HCT116 (cell line): ENCODE measurements at regions not wholly inside any gene's neighbourhood (a gene's known extent, or its start where the extent isn't known, plus 50 kb on each side); places are given as distances from the start of the nearest gene placed in this dataset.

ENCODE experiments used
- ATAC-seq: fragments of 200-7000 bp; cut with Tn5 transposase; 2 replicates; pipeline ENCODE4 v1.9.1; 2020; ENCODE audit warnings: mild to moderate bottlenecking, moderate library complexity
- BruUV-seq: library from RNA; stranded (reverse); fragments of 400-500 nt; replicated peaks from 2 replicates; lab custom pipeline; 2021; lab: Mats Ljungman, UMichigan
- CTCF ChIA-PET: fragments of 300-600 bp; sonication (Branson Sonifier 250); formaldehyde crosslinking; loops from one replicate; lab custom pipeline; 2021; ENCODE audit warnings: antibody characterized with exemption; lab: Charles Lee
- POLR2A ChIA-PET: fragments of 300-600, 350-600 bp; sonication (Branson Sonifier 250); formaldehyde crosslinking; loops from one replicate; lab custom pipeline; 2021; ENCODE audit warnings: antibody characterized with exemption; lab: Charles Lee
- RAD21 ChIA-PET, 2 experiments: fragments of 300-600 bp; sonication (Branson Sonifier 250); formaldehyde crosslinking; loops; one replicate each; lab custom pipeline; 2023; ENCODE audit warnings: low total read pairs in 2 of 2; ENCODE audit not compliant: uncharacterized antibody in 2 of 2, unreplicated experiment in 2 of 2, low non-redundant PET in 1 of 2; lab: Charles Lee
- DNase-seq: peaks from one replicate; pipeline ENCODE4 v3.0.0-alpha.2; 2010; ENCODE audit warnings: low read depth, low spot score
- H2AFZ ChIP-seq: fragments of 200-600 bp; shearing (Covaris generic), sonication (generic); 2 replicates; pipeline ENCODE4 v1.6.1; 2017; ENCODE audit warnings: low read depth, mixed run types, mixed read lengths, antibody characterized with exemption, low read length; ENCODE audit not compliant: poor library complexity, severe bottlenecking
- H3K27ac ChIP-seq: 2 replicates; pipeline ENCODE4 v1.5.1; 2012; ENCODE audit warnings: low read depth, low read length
- H3K27me3 ChIP-seq: fragments of 200-600 bp; sonication (generic); 2 replicates; pipeline ENCODE4 v1.6.1; 2016; ENCODE audit warnings: mixed run types, low read length, mixed read lengths; ENCODE audit not compliant: insufficient read depth
- H3K36me3 ChIP-seq, 2 experiments: fragments of 200-500 bp in 1 of 2; fragments of 200-600 bp in 1 of 2; sonication (Bioruptor generic) in 1 of 2; sonication (generic) in 1 of 2; 2 replicates each; pipeline versions ENCODE4 v1.5.1 to v1.6.1; 2014 to 2016; ENCODE audit warnings: low read length in 2 of 2, inconsistent platforms in 1 of 2, mixed read lengths in 1 of 2, mixed run types in 1 of 2; ENCODE audit not compliant: insufficient read depth in 2 of 2, control insufficient read depth in 1 of 2
- H3K4me1 ChIP-seq, 2 experiments: fragments of 200-600 bp in 1 of 2; sonication (generic) in 1 of 2; 2 replicates each; pipeline versions ENCODE4 v1.5.1 to v1.6.1; 2012 to 2017; ENCODE audit warnings: low read length in 2 of 2, inconsistent platforms in 1 of 2, mild to moderate bottlenecking in 1 of 2, mixed read lengths in 1 of 2, mixed run types in 1 of 2, moderate library complexity in 1 of 2; ENCODE audit not compliant: insufficient read depth in 2 of 2, control insufficient read depth in 1 of 2
- H3K4me2 ChIP-seq: fragments of 200-600 bp; sonication (generic); 2 replicates; pipeline ENCODE4 v1.6.1; 2017; ENCODE audit warnings: mixed run types, low read length, mixed read lengths
- H3K4me3 ChIP-seq, 2 experiments: fragments of 200-600 bp in 1 of 2; sonication (generic) in 1 of 2; replicated peaks in 1 of 2; 2 replicates each; pipeline ENCODE4 v1.5.1; 2011 to 2016; ENCODE audit warnings: low read length in 2 of 2, control low read depth in 1 of 2, low read depth in 1 of 2, mild to moderate bottlenecking in 1 of 2, mixed read lengths in 1 of 2, mixed run types in 1 of 2
- H3K79me2 ChIP-seq: fragments of 200-600 bp; sonication (generic); 2 replicates; pipeline ENCODE4 v1.6.1; 2017; ENCODE audit warnings: mild to moderate bottlenecking, mixed run types, low read length, moderate library complexity, mixed read lengths; ENCODE audit not compliant: insufficient read depth
- H3K9ac ChIP-seq: fragments of 200-600 bp; sonication (generic); 2 replicates; pipeline ENCODE4 v1.6.1; 2016; ENCODE audit warnings: low read length, mixed read lengths
- H3K9me2 ChIP-seq: fragments of 200-600 bp; sonication (generic), shearing (Covaris generic); 2 replicates; pipeline ENCODE4 v1.6.1; 2017; ENCODE audit warnings: mixed run types, mild to moderate bottlenecking, moderate library complexity; ENCODE audit not compliant: insufficient read depth
- H3K9me3 ChIP-seq, 2 experiments: fragments of 200-500 bp in 1 of 2; fragments of 200-600 bp in 1 of 2; sonication (Bioruptor generic) in 1 of 2; sonication (generic) in 1 of 2; 2 replicates each; pipeline ENCODE4 v1.6.1; 2014 to 2017; ENCODE audit warnings: low read length in 2 of 2, mixed read lengths in 2 of 2, inconsistent platforms in 1 of 2, low read depth in 1 of 2, mild to moderate bottlenecking in 1 of 2, mixed run types in 1 of 2, moderate library complexity in 1 of 2; ENCODE audit not compliant: control insufficient read depth in 1 of 2, insufficient read depth in 1 of 2
- H4K20me1 ChIP-seq: fragments of 200-600 bp; sonication (generic), shearing (Covaris generic); 2 replicates; pipeline ENCODE4 v1.6.1; 2017; ENCODE audit warnings: mixed run types, mild to moderate bottlenecking, moderate library complexity; ENCODE audit not compliant: insufficient read depth
- EGR1 ChIP-seq: IDR thresholded peaks from 2 replicates; pipeline ENCODE4 v1.6.1; 2012; ENCODE audit warnings: low read depth
- ELF1 ChIP-seq: IDR thresholded peaks from 2 replicates; pipeline ENCODE4 v1.6.1; 2012; ENCODE audit warnings: low read depth, borderline replicate concordance
- EZH2phosphoT487 ChIP-seq: fragments of 200-600 bp; IDR thresholded peaks from 2 replicates; pipeline ENCODE4 v1.6.1; 2018; ENCODE audit warnings: antibody characterized with exemption, borderline replicate concordance
- FOSL1 ChIP-seq: IDR thresholded peaks from 2 replicates; pipeline ENCODE4 v1.6.1; 2012; ENCODE audit warnings: low read depth
- JUND ChIP-seq: IDR thresholded peaks from 2 replicates; pipeline ENCODE4 v1.6.1; 2012
- POLR2A ChIP-seq: IDR thresholded peaks from 2 replicates; pipeline ENCODE4 v1.7.0; 2011; ENCODE audit warnings: borderline replicate concordance; ENCODE audit not compliant: insufficient read depth, insufficient read length; ENCODE audit errors: extremely low read depth
- RAD21 ChIP-seq: IDR thresholded peaks from 2 replicates; pipeline ENCODE4 v1.6.1; 2012; ENCODE audit warnings: low read depth, mild to moderate bottlenecking
- ZFX ChIP-seq: fragments of 450-650 bp; IDR thresholded peaks from 2 replicates; pipeline ENCODE4 v1.6.1; 2017
- ZNF274 ChIP-seq: fragments of 200-500 bp; sonication (Bioruptor generic); IDR thresholded peaks from 2 replicates; pipeline ENCODE4 v1.6.1; 2014; ENCODE audit warnings: mild to moderate bottlenecking, low read depth, low read length, inconsistent platforms
- intact Hi-C: fragments of 100-400 bp; cut with micrococcal nuclease; formaldehyde crosslinking; loops from 2 replicates; pipeline ENCODE4 v1.10.0; 2022
- TF ChIP-seq, protein P1 (sequence below): IDR thresholded peaks from 2 replicates; pipeline ENCODE4 v1.6.1; 2012
- TF ChIP-seq, protein P2 (sequence below): IDR thresholded peaks from 2 replicates; pipeline ENCODE4 v1.6.1; 2011; ENCODE audit warnings: mild to moderate bottlenecking, low read length, moderate library complexity; ENCODE audit not compliant: insufficient replicate concordance; ENCODE audit errors: extremely low read depth

- RAD21 ChIA-PET, result no interaction called here
- Histone ChIP-seq H3K4me1 (no peaks in the 10 kb centered on the region), H3K36me3 (no peaks in the 10 kb centered on the region), H3K4me2 (no peak overlapping the region), H3K9me3 (no peaks in the 10 kb centered on the region), H3K9ac (no peak overlapping the region), H2AFZ (no peak overlapping the region), H3K27me3 (peaks cover 6% of the 10 kb centered on the region; the same call in 1 of the 2 replicates), H3K9me2 (no peaks in the 10 kb centered on the region), H4K20me1 (no peaks in the 10 kb centered on the region), H3K79me2 (no peaks in the 10 kb centered on the region), H3K27ac (no peak overlapping the region), H3K4me3 (no peak overlapping the region)
- ATAC-seq (no peak), DNase-seq (no peak)
- TF ChIP-seq, protein P1, sequence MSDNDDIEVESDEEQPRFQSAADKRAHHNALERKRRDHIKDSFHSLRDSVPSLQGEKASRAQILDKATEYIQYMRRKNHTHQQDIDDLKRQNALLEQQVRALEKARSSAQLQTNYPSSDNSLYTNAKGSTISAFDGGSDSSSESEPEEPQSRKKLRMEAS, result no peak
- TF ChIP-seq JUND, result no peak
- TF ChIP-seq POLR2A, result no peak
- TF ChIP-seq FOSL1, result no peak
- no peak for TF ChIP-seq ELF1
- no peak for TF ChIP-seq ZNF274
- no peak for TF ChIP-seq ZFX
- TF ChIP-seq RAD21, result no peak
- no peak for TF ChIP-seq EGR1
- BruUV-seq, result no TSS peak
- POLR2A ChIA-PET, result no interaction called here
- intact Hi-C loops, result no loop called here
- CTCF ChIA-PET, result no interaction called here
Measured at GRCh38 chr3:73175698-73176097, 114.2 kb downstream of the EBLN2 start.

GRCh38 chr3:73176941-73177340, 115.5 kb downstream of the EBLN2 start:
- H3K9me2 ChIP-seq, result no peaks in the 10 kb centered on the region
- ChIA-PET RAD21 (no interaction called here), CTCF (no interaction called here), POLR2A (no interaction called here)
- H3K9ac ChIP-seq, result no peak overlapping the region
- ATAC-seq, result no peak
- peaks cover 6% of the 10 kb centered on the region for H3K27me3 ChIP-seq
- intact Hi-C loops, result no loop called here
- no peak overlapping the region for H3K4me3 ChIP-seq
- no peaks in the 10 kb centered on the region for H3K79me2 ChIP-seq
- no peak for DNase-seq
- H2AFZ ChIP-seq, result no peak overlapping the region
- no peaks in the 10 kb centered on the region for H3K4me1 ChIP-seq
- no peaks in the 10 kb centered on the region for H3K9me3 ChIP-seq
- TF ChIP-seq ELF1 (no peak), FOSL1 (no peak), EZH2phosphoT487 (no peak), EGR1 (no peak), POLR2A (no peak)
- TF ChIP-seq, protein P1, result no peak
- TF ChIP-seq, protein P2, sequence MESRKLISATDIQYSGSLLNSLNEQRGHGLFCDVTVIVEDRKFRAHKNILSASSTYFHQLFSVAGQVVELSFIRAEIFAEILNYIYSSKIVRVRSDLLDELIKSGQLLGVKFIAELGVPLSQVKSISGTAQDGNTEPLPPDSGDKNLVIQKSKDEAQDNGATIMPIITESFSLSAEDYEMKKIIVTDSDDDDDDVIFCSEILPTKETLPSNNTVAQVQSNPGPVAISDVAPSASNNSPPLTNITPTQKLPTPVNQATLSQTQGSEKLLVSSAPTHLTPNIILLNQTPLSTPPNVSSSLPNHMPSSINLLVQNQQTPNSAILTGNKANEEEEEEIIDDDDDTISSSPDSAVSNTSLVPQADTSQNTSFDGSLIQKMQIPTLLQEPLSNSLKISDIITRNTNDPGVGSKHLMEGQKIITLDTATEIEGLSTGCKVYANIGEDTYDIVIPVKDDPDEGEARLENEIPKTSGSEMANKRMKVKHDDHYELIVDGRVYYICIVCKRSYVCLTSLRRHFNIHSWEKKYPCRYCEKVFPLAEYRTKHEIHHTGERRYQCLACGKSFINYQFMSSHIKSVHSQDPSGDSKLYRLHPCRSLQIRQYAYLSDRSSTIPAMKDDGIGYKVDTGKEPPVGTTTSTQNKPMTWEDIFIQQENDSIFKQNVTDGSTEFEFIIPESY, result no peak
- no peak overlapping the region for H3K27ac ChIP-seq
- BruUV-seq, result no TSS peak
- H3K36me3 ChIP-seq, result no peaks in the 10 kb centered on the region
- no peak overlapping the region for H3K4me2 ChIP-seq
- H4K20me1 ChIP-seq, result no peaks in the 10 kb centered on the region
